Gastroesophageal sphincter (tissue), 4 donors: ENCODE measurements at regions not wholly inside any gene's neighbourhood (a gene's known extent, or its start where the extent isn't known, plus 50 kb on each side); places are given as distances from the start of the nearest gene placed in this dataset.

Source experiments
- ATAC-seq: fragments of 150-250 bp; one replicate; pipeline ENCODE4 v1.9.1; 2016; ENCODE audit warnings: mild to moderate bottlenecking, moderate library complexity
- H3K27ac ChIP-seq, 4 donors: fragments of 200-600 bp; sonication (generic) in 3 of 4; 1 replicate in 3 of 4; 2 replicates in 1 of 4; pipeline ENCODE4 v1.5.1; 2016 to 2019
- H3K27me3 ChIP-seq: fragments of 200-600 bp; sonication (generic); one replicate; pipeline ENCODE4 v1.5.1; 2019
- H3K36me3 ChIP-seq, 2 donors: fragments of 200-600 bp; sonication (generic); one replicate each; pipeline ENCODE4 v1.5.1; 2019; ENCODE audit warnings: control low read depth in 1 of 2
- H3K4me1 ChIP-seq, 3 donors: fragments of 200-600 bp; sonication (generic); 1 replicate in 2 of 3; 2 replicates in 1 of 3; pipeline ENCODE4 v1.5.1; 2016 to 2019; ENCODE audit warnings: control low read depth in 2 of 3
- H3K4me3 ChIP-seq, 2 donors: fragments of 200-600 bp; sonication (generic); one replicate each; pipeline ENCODE4 v1.5.1; 2019; ENCODE audit warnings: mild to moderate bottlenecking in 1 of 2, moderate library complexity in 1 of 2
- H3K9me3 ChIP-seq, 3 donors: fragments of 200-600 bp; sonication (generic); one replicate each; pipeline ENCODE4 v1.5.1; 2017 to 2019; ENCODE audit warnings: control low read depth in 2 of 3
- CTCF ChIP-seq, 4 experiments: fragments of 200-600 bp in 2 of 4; fragments of 450-650 bp in 2 of 4; sonication (generic) in 1 of 4; IDR thresholded peaks; one replicate each; pipeline ENCODE4 v1.5.1; 2017 to 2019; ENCODE audit warnings: antibody characterized with exemption in 4 of 4, mild to moderate bottlenecking in 2 of 4, moderate library complexity in 2 of 4
- EP300 ChIP-seq: sonication (generic); formaldehyde crosslinking; IDR thresholded peaks from one replicate; pipeline ENCODE4 v1.6.1; 2017; ENCODE audit warnings: antibody characterized with exemption, mild to moderate bottlenecking
- POLR2A ChIP-seq, 2 donors: fragments of 450-650 bp; IDR thresholded peaks; one replicate each; pipeline ENCODE4 v1.6.1; 2017; ENCODE audit warnings: antibody characterized with exemption in 2 of 2, mild to moderate bottlenecking in 2 of 2, moderate library complexity in 1 of 2
- POLR2AphosphoS5 ChIP-seq: sonication (generic); formaldehyde crosslinking; IDR thresholded peaks from one replicate; pipeline ENCODE4 v1.6.1; 2017; ENCODE audit warnings: antibody characterized with exemption
- WGBS, 2 donors: methylation state at CpG; one replicate each; pipeline ENCODE4 v1.1.5; 2018; ENCODE audit warnings: low coverage in 1 of 2; 5-methylcytosine and 5-hydroxymethylcytosine counted together

GRCh38 chrX:22664826-22665225 is 334.9 kb upstream of the DDX53 start:
- Histone ChIP-seq H3K9me3 (no peaks in the 10 kb centered on the region), H3K27ac (no peak overlapping the region), H3K4me1 (no peaks in the 10 kb centered on the region), H3K4me3 (no peak overlapping the region), H3K27me3 (no peaks in the 10 kb centered on the region), H3K36me3 (no peaks in the 10 kb centered on the region)
- ATAC-seq, result no peak
- no peak for TF ChIP-seq CTCF (IDR thresholded peaks at IDR 0.05)
- TF ChIP-seq EP300, result no peak
- no peak for TF ChIP-seq POLR2AphosphoS5
- TF ChIP-seq POLR2A (IDR thresholded peaks at IDR 0.05), result no peak
- 83 to 100% methylated on average over 1 to 3 of the region's 3 CpGs for WGBS, 2 donors

GRCh38 chrX:22665818-22666217 is 333.9 kb upstream of the DDX53 start:
- no peak for ATAC-seq

DNA sequence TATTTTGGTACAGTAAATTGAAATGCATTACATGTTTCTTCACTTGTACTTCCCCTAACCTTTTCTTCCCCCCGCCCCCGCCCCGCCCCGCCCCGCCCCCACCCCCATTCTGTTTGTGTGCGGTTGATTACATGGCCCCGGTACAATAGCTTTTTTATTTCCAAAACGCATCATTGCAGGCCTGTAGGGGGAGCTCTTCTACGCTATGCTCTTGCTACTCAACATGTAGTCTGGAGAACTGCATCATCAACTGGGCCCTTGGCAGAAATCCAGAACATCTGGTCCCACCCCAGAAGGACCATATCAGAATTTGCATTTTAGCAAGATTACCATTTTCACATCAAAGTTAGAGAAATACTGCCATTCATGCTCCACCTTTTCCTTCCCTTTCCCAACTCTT is 333.3 kb upstream of the DDX53 start:
- WGBS, 2 donors, result 40 to 66% methylated on average over 1 to 4 of the region's 9 CpGs
- no peak for TF ChIP-seq EP300
- no peak for TF ChIP-seq POLR2AphosphoS5
- no peak for TF ChIP-seq CTCF (IDR thresholded peaks at IDR 0.05)
- TF ChIP-seq POLR2A (IDR thresholded peaks at IDR 0.05), result no peak
- H3K4me1 ChIP-seq, result no peaks in the 10 kb centered on the region
- no peak overlapping the region for H3K4me3 ChIP-seq
- ATAC-seq, result no peak
- H3K36me3 ChIP-seq, result no peaks in the 10 kb centered on the region
- no peaks in the 10 kb centered on the region for H3K27me3 ChIP-seq
- H3K9me3 ChIP-seq, result no peaks in the 10 kb centered on the region
- H3K27ac ChIP-seq, result no peak overlapping the region

More at GRCh38 chrX:22665818-22666217, 333.9 kb upstream of the DDX53 start:
- no peak overlapping the region for H3K27ac ChIP-seq
- no peaks in the 10 kb centered on the region for H3K9me3 ChIP-seq
- no peaks in the 10 kb centered on the region for H3K27me3 ChIP-seq
- no peaks in the 10 kb centered on the region for H3K36me3 ChIP-seq
- WGBS, 2 donors, result 90 to 92% methylated on average over 2 of the region's 2 CpGs
- no peaks in the 10 kb centered on the region for H3K4me1 ChIP-seq
- no peak overlapping the region for H3K4me3 ChIP-seq
- no peak for TF ChIP-seq EP300
- TF ChIP-seq POLR2A (IDR thresholded peaks at IDR 0.05), result no peak
- TF ChIP-seq CTCF (IDR thresholded peaks at IDR 0.05), result no peak
- TF ChIP-seq POLR2AphosphoS5, result no peak

- no peaks in the 10 kb centered on the region for H3K4me1 ChIP-seq
- no peak overlapping the region for H3K27ac ChIP-seq
- no peak overlapping the region for H3K4me3 ChIP-seq
- WGBS, 2 donors, result 55% methylated on average over 3 of the region's 3 CpGs; no CpG with 5 or more reads in 1 of the 2 donors
- H3K9me3 ChIP-seq, result no peaks in the 10 kb centered on the region
- no peaks in the 10 kb centered on the region for H3K36me3 ChIP-seq
- no peak for ATAC-seq
- H3K27me3 ChIP-seq, result no peaks in the 10 kb centered on the region
- TF ChIP-seq EP300 (no peak), POLR2A (IDR thresholded peaks at IDR 0.05) (no peak), POLR2AphosphoS5 (no peak), CTCF (IDR thresholded peaks at IDR 0.05) (no peak)
Observed at GRCh38 chrX:22674932-22675331, 324.8 kb upstream of the DDX53 start.

- Histone ChIP-seq H3K36me3 (no peaks in the 10 kb centered on the region), H3K27me3 (no peaks in the 10 kb centered on the region), H3K9me3 (no peaks in the 10 kb centered on the region), H3K4me3 (no peak overlapping the region), H3K4me1 (no peaks in the 10 kb centered on the region), H3K27ac (no peak overlapping the region)
- WGBS, 2 donors, result 52% methylated on average over 3 of the region's 7 CpGs; no CpG with 5 or more reads in 1 of the 2 donors
- TF ChIP-seq CTCF (IDR thresholded peaks at IDR 0.05) (no peak), EP300 (no peak), POLR2AphosphoS5 (no peak)
- ATAC-seq, result no peak
Observed at GRCh38 chrX:22686138-22686541, 313.6 kb upstream of the DDX53 start.
